GM21737 (cell line): ENCODE measurements at regions not wholly inside any gene's neighbourhood (a gene's known extent, or its start where the extent isn't known, plus 50 kb on each side); places are given as distances from the start of the nearest gene placed in this dataset.

Experiments
- ATAC-seq: cut with Tn5 transposase; IDR thresholded peaks from one replicate; pipeline ENCODE4 v1.9.1; 2021; ENCODE audit warnings: mild to moderate bottlenecking, moderate library complexity; ENCODE audit not compliant: unreplicated experiment

DNA sequence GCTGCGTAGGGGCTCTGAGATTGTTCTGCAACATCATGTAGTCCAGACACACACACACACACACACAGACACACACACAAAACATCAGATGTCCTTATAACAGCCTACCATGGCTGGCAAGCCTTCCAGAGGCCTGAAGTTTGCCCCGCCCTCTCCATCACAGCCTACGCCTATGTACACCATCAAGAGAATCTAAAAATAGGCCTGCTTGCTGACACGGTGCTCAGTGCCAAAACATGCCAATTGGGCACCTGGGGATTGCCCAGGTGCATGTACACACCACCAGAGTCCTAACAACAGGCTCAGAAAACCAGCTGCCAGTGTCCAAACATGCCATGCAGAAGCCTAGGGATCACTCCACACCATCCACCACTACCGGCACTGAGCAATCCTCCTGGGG lies 391.7 kb upstream of the SPTLC3 start:
- no peak for ATAC-seq

DNA sequence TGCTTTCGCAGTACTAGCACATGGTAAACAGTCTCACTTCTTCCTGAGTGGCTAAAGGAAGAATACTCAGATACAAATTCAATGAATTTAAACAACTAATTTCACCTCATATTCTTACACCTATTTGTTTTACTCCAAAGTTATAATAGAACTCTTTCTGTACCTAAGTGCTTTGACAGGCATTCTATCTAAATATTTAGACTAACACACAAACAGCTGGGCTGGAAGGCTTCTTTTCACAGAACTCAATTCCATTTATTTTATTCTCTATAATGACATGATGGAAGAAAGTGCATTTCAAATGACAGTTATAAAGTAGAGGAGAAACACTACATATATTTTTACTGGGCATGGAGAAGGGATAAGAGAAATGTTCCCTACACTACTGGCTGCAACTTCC lies 384.9 kb upstream of the SPTLC3 start:
- ATAC-seq, result no peak

DNA sequence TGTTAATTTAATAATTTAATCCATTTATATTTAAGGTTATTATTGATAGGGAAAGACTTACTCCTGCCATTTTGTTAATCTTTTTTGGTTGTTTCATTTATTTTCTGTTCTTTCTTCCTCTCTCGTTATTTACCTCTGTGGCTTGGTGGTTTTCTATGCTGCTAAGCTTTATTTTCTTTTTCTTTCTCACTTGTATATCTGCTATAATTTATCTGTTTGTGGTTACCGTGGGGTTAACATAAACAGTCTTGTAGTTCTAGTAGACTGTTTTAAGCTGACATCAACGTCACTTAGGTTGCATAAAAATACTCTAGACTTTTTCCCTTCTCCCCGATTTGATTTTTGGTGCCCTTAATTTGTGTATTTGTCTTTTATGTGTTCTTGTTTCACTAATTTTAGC lies 381.3 kb upstream of the SPTLC3 start:
- ATAC-seq, result no peak

DNA sequence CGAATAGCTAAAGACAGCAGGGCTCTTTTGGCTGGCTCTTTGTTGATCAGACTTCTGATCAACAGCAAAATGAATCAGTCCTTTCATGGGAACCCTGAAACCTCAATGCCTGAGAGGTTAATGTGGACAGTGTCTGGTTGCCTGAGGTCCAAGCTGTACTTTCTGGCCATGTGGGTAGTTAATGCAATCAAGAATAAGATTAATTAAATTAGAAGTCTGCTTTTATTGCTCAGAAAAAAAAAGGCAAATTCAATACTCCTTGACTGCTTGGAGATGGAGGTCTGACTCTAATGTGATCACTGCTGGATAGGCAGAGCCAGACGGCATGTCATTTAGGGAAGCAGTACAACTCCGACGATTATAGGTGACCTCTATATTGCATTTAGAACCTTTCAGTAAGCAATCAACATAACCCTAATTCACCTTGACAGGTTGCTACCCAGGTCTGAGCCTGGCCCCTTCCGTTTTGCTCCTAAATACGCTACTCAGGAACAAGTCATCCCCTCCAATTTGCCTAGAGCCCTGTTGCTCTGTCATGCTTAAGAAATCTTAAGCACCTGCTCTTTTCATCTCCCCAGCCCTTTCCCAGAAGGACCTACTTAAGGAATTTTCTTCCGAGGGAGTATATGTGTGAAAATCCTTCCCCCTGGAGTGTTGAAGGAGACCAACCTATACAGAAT lies 370.0 kb upstream of the SPTLC3 start:
- ATAC-seq, result no peak

DNA sequence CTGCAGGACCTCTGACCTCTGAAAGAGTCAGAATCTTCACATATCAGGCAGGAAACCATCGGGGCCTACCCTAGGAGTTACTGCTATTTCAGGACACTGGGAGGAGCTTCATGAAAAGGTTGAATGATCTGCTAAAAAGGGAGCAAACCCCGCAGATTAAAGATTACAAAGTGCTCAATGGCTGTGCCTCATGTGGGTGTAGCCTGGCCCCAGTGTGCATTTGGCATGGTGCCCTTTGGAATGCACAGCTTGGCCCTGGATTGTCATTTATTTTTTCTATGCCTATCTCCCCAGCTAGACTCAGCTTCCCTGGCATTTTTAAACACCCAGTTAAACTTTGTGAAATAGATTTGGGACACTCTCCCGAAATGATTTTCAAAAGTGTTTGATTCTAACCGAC lies 368.5 kb upstream of the SPTLC3 start:
- ATAC-seq, result no peak

DNA sequence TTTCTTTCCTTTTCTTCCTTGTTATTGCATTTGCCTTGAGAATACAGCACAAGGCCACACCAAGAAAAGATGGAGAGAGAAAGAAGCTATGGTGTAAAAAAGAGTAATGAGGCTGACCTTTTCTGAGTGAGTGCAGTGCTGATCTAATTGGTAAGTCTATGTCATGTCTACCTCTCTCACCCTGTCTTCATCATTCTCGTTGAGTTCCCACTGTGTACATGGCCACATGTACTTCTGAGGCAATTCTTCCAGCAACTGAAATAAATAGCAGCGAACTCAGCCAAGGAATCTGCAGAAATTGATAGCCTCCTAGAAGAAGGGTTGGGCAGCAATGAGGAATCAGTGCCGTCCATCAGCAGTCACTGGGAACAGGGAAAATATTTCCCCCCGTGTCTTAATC lies 367.2 kb upstream of the SPTLC3 start:
- ATAC-seq, result no peak

DNA sequence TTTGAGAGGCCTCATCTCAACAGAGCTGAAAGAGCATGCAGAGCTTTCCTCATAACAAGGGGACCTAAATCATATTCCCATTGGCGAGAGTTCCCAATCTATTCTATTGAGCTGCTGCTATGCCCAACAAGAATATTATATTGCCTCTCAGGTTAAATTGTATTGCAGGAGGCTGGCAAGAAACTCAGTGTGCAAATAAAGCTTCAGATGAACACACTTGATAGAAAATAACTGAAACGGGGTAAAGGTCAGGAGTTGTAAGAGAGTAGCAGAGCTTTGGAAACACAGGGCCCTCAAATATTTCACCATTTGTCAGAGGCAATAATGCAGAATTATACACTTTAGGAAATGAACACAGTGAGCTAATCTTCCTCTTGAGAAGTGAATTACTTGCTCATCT lies 364.3 kb upstream of the SPTLC3 start:
- no peak for ATAC-seq

DNA sequence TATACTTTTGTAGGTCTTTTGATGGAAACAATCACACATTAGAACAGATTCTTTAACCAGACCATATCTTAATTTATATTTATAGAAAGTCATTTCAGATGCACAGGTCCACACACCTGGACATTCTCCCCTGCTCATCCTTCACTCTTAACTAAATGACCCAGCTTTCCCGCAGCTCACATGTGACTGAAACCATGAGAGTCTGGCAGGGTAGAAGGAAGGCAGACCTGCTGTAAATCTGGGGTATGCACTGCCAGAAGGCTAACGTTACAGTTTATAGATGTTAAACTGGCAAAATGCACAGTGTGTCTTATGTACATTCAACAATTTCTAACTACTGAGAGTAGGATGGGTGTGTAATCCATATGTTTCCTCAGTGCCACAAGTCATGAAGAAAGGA lies 359.5 kb upstream of the SPTLC3 start:
- no peak for ATAC-seq

DNA sequence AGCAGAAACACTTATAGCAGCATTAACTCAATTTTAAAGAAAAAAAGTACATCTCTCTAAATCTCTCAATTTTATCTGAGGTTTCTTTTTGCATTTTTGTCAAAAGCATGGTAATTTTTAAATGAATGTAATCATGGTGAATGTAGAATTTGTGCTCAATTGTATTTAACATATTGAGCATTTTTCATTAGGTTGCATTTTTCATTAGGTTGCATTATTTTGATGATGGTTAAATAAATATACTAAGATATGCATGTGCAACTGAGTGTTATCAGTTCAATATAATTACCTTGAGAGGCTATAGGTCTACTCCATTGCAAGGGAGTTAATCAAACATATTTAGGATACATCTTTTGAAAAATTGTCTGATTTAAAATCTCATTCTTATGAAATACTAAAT lies 355.1 kb upstream of the SPTLC3 start:
- no peak for ATAC-seq

DNA sequence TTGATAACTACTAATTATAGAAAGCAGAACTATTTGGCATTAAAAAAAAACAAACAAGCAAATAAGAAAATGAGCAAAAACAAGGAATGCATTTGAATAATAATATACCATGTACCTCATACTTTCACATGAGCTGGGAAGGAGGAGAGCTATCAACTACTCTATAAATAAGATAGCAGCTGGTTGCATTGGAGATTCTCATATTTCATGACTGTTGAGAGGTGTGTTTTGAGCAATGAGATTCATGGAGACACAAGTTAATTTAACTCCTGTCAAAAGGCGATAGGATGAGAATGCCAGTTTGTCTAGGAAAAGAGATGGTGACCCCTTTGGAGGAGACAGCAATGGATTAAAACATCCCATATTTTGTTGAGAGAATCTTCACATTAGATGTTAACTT lies 348.8 kb upstream of the SPTLC3 start:
- ATAC-seq, result no peak

DNA sequence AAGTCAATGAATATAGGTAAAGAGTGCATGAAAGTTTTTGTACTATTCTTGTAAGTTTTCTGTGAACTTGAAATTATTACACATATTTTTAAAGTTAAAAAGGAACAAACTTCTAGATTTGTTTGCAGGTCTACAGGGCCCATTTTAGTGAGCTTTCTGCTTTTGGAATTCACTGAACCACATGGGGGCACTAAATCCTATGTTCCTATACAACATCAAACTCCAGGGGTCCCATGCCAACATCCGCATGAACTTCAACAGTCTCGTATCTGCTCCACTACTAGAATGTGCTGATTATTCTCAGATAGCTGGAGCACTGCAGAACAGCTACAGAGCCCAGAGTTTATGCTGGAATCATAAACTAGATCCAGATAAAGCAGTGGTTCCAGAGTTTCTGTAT lies 347.9 kb upstream of the SPTLC3 start:
- ATAC-seq, result no peak

DNA sequence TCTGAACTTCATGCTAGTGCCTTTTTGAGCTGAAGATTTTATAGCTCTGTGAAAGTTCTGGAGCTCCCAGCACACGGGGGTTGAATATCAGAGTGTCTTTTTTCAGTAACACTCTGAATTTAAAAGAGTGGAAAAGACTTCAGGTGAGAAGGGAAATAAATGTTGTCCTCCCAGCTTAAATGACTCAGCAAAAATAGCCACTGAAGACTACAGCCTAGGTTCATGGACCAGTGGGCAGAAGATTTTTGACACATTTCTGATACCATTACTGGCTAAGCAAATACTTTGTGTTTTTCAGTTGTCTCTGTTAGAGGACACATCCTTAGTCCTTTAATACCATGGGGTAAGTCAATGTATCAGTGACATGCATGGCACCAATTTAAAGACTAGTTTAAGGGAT lies 338.5 kb upstream of the SPTLC3 start:
- ATAC-seq, result no peak

DNA sequence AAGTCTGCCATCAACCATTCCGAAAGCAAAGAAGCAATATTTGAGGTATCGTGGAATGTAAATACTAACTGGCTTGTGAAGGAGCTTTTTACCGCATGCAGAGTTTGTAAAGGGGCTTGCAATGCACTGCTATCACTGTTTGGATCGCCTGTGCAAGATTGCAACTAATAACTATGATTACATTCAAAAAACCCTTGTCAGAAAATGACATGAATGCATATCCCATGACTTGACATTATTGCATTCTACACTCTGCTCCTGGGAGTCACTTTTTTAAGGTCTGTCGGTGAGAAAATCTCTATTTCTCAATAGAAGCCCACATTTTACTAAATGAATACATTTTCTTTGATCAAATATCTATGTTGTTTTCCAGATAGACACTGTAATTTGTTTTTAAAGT lies 335.4 kb upstream of the SPTLC3 start:
- ATAC-seq, result no peak

DNA sequence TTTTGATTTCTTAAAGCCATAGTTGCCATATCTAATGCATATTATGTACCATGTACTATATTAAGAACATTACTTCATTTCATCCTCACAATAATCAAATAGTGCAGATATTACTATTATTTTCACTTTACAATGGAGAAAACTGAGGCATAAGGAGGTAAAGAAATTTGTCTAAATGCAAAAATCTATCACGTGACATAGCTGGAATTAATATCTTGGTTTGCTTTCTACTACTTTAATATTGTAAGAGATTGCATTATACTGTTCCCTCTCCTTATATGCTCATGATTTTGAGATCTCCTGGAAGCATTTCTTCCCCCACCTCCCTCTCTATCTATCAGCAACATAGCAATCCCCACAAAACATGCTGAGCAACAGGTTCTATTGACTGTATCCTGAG lies 330.8 kb upstream of the SPTLC3 start:
- ATAC-seq, result no peak

DNA sequence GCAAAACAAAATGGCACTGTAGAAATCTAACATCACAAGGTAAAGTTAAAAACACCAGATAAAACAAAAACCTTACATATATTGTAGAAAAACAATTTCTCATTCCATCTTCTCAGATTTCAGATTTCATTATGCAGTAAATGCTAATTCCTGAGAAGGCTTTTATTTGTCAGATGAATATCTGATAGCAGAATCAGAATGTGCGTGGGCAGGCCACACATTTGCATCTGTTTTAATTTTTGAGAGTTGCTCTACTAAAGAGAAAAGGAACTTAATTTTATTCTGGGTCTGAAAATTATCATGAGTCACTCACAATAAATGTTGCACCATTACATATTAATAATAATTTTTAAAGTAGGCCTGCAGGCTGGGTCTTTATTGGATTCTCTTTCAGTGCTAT lies 329.3 kb upstream of the SPTLC3 start:
- no peak for ATAC-seq

DNA sequence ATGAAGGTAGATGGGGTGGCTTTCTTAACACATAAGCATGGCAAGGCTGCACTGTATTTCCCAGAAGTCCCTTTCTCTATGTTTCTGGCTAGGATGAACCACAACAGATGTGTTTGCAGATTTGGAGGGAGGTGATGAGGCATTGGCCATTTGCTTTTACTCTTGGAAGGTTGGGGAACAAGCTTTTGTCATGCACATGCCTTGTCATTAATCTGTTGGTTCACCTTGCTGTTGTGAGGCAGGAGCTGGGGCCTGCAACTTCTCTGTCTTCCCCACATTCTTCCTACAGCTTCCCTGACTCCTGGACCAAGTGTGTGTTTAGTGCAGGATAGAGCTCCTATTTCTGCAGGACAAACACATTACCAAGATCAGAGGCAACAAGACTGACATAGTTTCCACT lies 326.2 kb upstream of the SPTLC3 start:
- no peak for ATAC-seq

DNA sequence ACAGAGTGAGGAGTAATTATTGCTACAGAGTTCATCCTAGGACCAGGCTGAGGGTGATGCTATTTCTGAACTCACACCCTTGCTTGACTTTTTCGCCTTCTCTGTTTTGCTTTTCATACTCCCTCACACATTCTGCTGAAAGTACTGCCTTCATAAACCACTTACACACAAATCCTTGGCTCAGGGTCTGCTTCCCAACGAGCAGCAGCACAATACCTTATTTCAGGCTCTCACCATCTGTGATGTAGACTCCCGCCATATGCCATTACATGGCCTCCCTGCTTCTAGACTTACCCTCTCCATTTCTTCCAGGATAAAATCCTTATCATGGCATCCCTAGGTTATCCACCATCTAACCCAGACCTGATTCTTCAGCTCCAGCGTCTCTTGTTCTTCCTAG lies 321.3 kb upstream of the SPTLC3 start:
- ATAC-seq, result no peak

DNA sequence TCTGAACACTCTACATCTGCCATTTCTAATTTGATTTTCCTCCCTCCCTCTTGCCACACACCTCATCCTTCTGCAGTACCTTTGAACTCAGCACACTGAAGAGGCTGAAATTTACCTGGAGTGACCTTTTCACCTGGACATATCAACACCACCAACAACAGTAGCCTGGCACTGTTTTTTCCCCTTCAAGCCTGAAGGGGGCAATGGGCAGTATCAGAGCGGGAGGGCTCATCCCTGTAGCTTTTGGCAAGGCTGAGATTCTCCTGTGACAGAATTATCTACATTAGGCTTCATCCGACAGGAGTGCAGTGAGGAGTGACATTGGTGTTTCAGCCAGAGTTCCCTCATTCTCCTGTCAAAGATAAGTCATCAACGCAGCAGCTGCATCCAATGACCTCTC lies 312.8 kb upstream of the SPTLC3 start:
- no peak for ATAC-seq

DNA sequence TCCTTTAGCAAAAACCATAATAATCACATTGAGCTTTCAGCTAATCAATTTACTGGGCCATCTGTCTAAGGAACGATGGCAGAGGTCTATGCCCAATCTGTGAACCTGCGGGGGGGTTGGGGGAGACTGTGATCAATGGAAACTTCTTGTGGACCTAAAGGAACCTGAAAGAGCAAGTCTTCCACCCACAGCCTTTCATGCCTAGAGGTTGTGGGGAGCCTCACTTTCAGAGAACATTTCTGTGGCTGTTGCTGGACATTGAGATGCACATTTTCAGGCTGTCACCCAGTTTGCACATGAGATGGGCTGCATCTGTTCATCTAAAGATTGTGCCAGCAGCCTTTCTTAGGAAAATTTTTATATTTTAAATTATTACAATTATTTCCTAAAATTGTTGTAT lies 310.0 kb upstream of the SPTLC3 start:
- no peak for ATAC-seq

DNA sequence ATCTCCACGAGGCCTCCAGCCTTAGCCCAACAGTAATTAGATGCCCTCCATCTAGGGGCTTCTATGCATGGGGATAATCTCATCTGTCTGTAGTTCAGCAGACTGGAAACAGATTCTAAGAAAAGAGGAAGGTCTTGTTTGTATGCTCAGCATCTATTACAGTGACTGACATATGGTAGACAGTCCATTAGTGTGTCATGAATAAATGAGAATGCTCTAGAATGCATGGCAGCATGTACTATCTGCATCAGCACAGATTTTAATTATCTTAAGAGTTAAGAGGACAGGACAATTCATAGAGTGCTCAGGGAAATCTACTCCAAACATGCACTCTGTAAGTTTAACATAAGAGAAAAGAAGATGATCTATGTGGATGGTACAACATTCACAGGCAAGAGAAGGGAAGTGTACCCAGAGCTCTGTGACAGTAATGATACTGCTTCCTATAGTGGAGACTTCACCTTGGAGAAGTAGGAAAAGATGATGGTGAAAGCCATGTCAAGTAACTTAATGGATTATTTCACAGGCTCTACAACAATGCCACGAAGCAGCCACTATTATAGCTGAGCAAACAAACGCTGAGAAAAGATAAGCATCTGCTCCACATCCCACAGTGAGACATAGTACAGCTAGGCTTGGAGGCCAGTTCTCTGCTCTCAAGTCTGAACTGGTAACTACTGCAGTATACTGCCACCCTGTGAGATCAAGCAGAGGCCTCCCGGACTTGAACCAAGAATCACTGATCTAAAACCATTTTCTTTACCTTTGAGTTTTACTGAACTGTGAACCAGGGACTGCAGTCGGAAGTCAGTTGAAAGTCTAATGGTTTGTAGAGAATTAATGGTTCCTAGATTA lies 309.2 kb upstream of the SPTLC3 start:
- no peak for ATAC-seq

DNA sequence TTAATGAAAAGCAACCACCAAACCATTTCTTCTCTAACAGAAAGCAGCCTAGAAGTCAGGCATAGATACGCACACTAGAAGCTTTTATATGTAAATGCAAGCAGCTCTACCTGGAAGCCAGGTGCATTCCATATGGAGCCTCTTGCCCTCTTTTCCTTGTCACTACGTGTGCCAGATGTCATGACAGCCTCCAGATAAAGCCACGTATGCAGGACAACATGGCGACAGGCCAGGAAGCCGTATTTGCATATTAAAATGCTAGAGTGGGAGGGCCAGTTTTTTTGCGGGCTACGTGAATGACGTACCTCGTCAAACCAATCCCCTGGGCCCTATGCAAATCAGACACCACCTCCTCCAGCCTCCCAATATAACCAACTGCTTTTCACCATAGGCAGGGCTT lies 308.1 kb upstream of the SPTLC3 start:
- no peak for ATAC-seq

DNA sequence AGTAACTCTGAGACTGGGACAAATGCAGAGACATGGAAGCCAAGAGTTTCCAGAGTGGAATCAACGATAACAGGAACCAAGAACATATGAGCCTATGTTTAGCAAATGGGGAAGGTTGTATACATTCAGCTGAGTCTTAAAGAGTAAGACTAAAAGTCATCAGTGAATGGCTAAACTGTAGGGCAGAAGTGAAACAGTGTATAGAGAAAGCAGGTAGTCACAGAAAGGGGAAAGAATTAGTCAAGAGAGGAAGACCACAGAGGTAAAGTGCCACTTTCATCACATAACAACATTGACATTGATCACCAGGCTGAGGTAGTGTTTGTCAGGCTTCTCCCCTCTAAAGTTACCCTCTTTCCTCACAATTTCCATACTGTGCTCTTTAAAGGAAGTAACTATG lies 306.5 kb upstream of the SPTLC3 start:
- no peak for ATAC-seq

DNA sequence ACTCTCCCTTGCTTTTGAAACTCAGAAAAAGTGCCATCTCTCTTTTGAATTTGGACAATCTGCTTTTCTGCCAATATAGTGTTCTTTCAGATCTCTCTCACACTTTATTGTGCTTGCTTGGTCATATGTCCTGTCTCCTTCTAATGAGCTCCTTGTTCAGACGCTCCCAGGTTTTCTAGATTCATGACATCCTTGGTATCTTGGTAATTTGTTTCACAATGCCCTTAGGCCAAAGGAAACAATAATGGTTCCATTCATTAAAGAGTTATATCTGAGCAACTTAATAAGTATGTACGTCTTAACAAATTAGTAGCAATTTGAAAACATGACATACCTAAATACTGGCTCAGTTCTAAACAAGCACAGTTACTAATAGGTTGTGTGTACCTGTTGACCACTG lies 293.4 kb upstream of the SPTLC3 start:
- no peak for ATAC-seq
